PC-3 (cell line): ENCODE measurements at regions not wholly inside any gene's neighbourhood (a gene's known extent, or its start where the extent isn't known, plus 50 kb on each side); places are given as distances from the start of the nearest gene placed in this dataset.

Source experiments
- EZH2 ChIP-seq: fragments of 300-600 bp; sonication (generic); IDR thresholded peaks from one replicate; pipeline ENCODE4 v1.6.1; 2017; ENCODE audit warnings: antibody characterized with exemption, mild to moderate bottlenecking, low read length; ENCODE audit not compliant: unreplicated experiment
- EZH2phosphoT487 ChIP-seq: fragments of 300-600 bp; sonication (generic); IDR thresholded peaks from 2 replicates; pipeline ENCODE4 v1.6.1; 2018; ENCODE audit warnings: mild to moderate bottlenecking, antibody characterized with exemption, low read length, borderline replicate concordance
- TF ChIP-seq, protein P1 (sequence below): fragments of 300-600 bp; sonication (generic); conservative IDR thresholded peaks from 2 replicates; pipeline ENCODE4 v1.5.1; 2017; ENCODE audit warnings: antibody characterized with exemption, low read depth, mild to moderate bottlenecking, low read length

DNA sequence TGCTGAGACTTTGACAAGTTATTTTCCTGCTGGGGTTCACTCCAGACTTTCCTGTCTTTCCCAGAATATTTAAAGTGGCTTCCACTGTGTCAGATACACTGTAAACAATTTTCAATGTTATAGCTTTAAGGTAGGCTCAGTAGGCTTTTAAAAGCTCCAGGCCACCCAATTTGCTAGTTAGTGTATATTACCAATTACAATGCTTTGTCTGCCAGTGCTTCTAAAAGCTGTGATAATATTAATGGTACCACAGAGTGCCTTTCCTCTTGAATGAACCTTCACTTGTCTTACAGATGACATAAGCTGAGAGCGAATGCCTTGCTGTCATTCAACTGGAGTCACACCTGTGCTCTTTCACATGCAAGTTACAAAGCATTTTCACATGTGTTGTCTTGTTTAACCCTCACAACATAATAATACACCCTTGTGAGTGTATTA is 239.7 kb upstream of the HTR2A start:
- TF ChIP-seq EZH2phosphoT487 (no peak), EZH2 (no peak)
- TF ChIP-seq, protein P1, sequence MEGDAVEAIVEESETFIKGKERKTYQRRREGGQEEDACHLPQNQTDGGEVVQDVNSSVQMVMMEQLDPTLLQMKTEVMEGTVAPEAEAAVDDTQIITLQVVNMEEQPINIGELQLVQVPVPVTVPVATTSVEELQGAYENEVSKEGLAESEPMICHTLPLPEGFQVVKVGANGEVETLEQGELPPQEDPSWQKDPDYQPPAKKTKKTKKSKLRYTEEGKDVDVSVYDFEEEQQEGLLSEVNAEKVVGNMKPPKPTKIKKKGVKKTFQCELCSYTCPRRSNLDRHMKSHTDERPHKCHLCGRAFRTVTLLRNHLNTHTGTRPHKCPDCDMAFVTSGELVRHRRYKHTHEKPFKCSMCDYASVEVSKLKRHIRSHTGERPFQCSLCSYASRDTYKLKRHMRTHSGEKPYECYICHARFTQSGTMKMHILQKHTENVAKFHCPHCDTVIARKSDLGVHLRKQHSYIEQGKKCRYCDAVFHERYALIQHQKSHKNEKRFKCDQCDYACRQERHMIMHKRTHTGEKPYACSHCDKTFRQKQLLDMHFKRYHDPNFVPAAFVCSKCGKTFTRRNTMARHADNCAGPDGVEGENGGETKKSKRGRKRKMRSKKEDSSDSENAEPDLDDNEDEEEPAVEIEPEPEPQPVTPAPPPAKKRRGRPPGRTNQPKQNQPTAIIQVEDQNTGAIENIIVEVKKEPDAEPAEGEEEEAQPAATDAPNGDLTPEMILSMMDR = no peak
